ENCODE measurements at regions not wholly inside any gene's neighbourhood (a gene's known extent, or its start where the extent isn't known, plus 50 kb on each side); places are given as distances from the start of the nearest gene placed in this dataset.

GRCh38 chr11:38416141-38416540 lies 1818.1 kb upstream of the RAG2 start:
- Histone ChIP-seq H3K36me3 (ENCODE audit: control insufficient read depth, insufficient read depth, low read length) (no peaks in the 10 kb centered on the region), H3K27me3 (ENCODE audit: control insufficient read depth, insufficient read depth, low read length) (no peaks in the 10 kb centered on the region), H2AFZ (no peak overlapping the region), H3K4me2 (ENCODE audit: low read length) (no peak overlapping the region), H3K27ac (no peak overlapping the region), H3K4me3 (ENCODE audit: low read depth, low read length) (no peak overlapping the region), H3K9me3 (ENCODE audit: control insufficient read depth, low read length) (no peaks in the 10 kb centered on the region), H3K4me1 (no peaks in the 10 kb centered on the region), H3K9ac (no peak overlapping the region), H3K79me2 (no peaks in the 10 kb centered on the region)
- TF ChIP-seq CTCF (IDR thresholded peaks at IDR 0.05) = no peak

- Histone ChIP-seq H3K27me3 (ENCODE audit: control insufficient read depth, insufficient read depth, low read length) (no peaks in the 10 kb centered on the region), H3K4me1 (no peaks in the 10 kb centered on the region), H2AFZ (no peak overlapping the region), H3K4me3 (ENCODE audit: low read depth, low read length) (no peak overlapping the region), H3K79me2 (no peaks in the 10 kb centered on the region), H3K27ac (no peak overlapping the region), H3K9ac (no peak overlapping the region), H3K9me3 (ENCODE audit: control insufficient read depth, low read length) (no peaks in the 10 kb centered on the region), H3K36me3 (ENCODE audit: control insufficient read depth, insufficient read depth, low read length) (no peaks in the 10 kb centered on the region), H3K4me2 (ENCODE audit: low read length) (no peak overlapping the region)
- TF ChIP-seq CTCF (IDR thresholded peaks at IDR 0.05) = no peak
Observed at GRCh38 chr11:38411149-38411548, 1813.1 kb upstream of the RAG2 start.

- H3K27ac ChIP-seq = no peak overlapping the region
- no peaks in the 10 kb centered on the region for H3K27me3 ChIP-seq (ENCODE audit: control insufficient read depth, insufficient read depth, low read length)
- H3K4me3 ChIP-seq (ENCODE audit: low read depth, low read length) = no peak overlapping the region
- no peak overlapping the region for H2AFZ ChIP-seq
- H3K36me3 ChIP-seq (ENCODE audit: control insufficient read depth, insufficient read depth, low read length) = no peaks in the 10 kb centered on the region
- no peaks in the 10 kb centered on the region for H3K4me1 ChIP-seq
- H3K9me3 ChIP-seq (ENCODE audit: control insufficient read depth, low read length) = no peaks in the 10 kb centered on the region
- no peak for TF ChIP-seq CTCF (IDR thresholded peaks at IDR 0.05)
- H3K9ac ChIP-seq = no peak overlapping the region
- H3K4me2 ChIP-seq (ENCODE audit: low read length) = no peak overlapping the region
- H3K79me2 ChIP-seq = no peaks in the 10 kb centered on the region
Observed at GRCh38 chr11:38402063-38402462, 1804.0 kb upstream of the RAG2 start.

- TF ChIP-seq CTCF (IDR thresholded peaks at IDR 0.05) = no peak
- Histone ChIP-seq H3K36me3 (ENCODE audit: control insufficient read depth, insufficient read depth, low read length) (no peaks in the 10 kb centered on the region), H3K4me2 (ENCODE audit: low read length) (no peak overlapping the region), H3K4me3 (ENCODE audit: low read depth, low read length) (no peak overlapping the region), H3K79me2 (no peaks in the 10 kb centered on the region), H3K9ac (no peak overlapping the region), H3K9me3 (ENCODE audit: control insufficient read depth, low read length) (no peaks in the 10 kb centered on the region), H3K27ac (no peak overlapping the region), H3K4me1 (no peaks in the 10 kb centered on the region), H2AFZ (no peak overlapping the region), H3K27me3 (ENCODE audit: control insufficient read depth, insufficient read depth, low read length) (no peaks in the 10 kb centered on the region)
Observed at GRCh38 chr11:38392176-38392575, 1794.1 kb upstream of the RAG2 start.

- no peak overlapping the region for H3K4me3 ChIP-seq (ENCODE audit: low read depth, low read length)
- no peaks in the 10 kb centered on the region for H3K4me1 ChIP-seq
- H3K27ac ChIP-seq = no peak overlapping the region
- H3K9me3 ChIP-seq (ENCODE audit: control insufficient read depth, low read length) = no peaks in the 10 kb centered on the region
- no peaks in the 10 kb centered on the region for H3K27me3 ChIP-seq (ENCODE audit: control insufficient read depth, insufficient read depth, low read length)
- H3K36me3 ChIP-seq (ENCODE audit: control insufficient read depth, insufficient read depth, low read length) = no peaks in the 10 kb centered on the region
- no peak overlapping the region for H2AFZ ChIP-seq
- no peak overlapping the region for H3K9ac ChIP-seq
- no peak overlapping the region for H3K4me2 ChIP-seq (ENCODE audit: low read length)
- no peaks in the 10 kb centered on the region for H3K79me2 ChIP-seq
- TF ChIP-seq CTCF (IDR thresholded peaks at IDR 0.05) = no peak
Observed at GRCh38 chr11:38384568-38384967, 1786.5 kb upstream of the RAG2 start.
